ENCODE measurements at regions not wholly inside any gene's neighbourhood (a gene's known extent, or its start where the extent isn't known, plus 50 kb on each side); places are given as distances from the start of the nearest gene placed in this dataset.

DNA sequence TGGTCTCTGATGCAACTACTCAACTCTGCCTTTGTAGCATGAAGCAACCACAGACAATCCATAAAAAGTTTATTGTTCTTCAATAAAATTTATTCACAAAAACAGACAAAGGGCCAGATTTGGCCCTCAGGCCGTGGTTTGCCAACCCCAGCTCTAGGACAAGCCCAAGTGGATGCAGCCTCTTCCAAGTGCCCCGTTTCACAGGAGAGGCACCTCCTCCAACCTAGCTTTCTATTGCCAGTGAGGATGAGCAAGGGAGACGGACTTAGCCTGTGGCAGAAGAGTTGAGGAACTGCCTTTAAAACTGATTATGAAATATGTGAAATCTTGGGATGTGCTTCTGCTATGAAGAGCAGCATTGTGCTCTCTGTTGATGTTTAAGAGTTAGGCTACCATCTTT, 105.4 kb downstream of the PSMG1 start:
- H3K4me1 ChIP-seq, result peaks cover 0 to 51% (median 19%) of the 10 kb centered on the region in 6 donors
- no peaks in the 10 kb centered on the region for H3K36me3 ChIP-seq
- TF ChIP-seq, protein P1, sequence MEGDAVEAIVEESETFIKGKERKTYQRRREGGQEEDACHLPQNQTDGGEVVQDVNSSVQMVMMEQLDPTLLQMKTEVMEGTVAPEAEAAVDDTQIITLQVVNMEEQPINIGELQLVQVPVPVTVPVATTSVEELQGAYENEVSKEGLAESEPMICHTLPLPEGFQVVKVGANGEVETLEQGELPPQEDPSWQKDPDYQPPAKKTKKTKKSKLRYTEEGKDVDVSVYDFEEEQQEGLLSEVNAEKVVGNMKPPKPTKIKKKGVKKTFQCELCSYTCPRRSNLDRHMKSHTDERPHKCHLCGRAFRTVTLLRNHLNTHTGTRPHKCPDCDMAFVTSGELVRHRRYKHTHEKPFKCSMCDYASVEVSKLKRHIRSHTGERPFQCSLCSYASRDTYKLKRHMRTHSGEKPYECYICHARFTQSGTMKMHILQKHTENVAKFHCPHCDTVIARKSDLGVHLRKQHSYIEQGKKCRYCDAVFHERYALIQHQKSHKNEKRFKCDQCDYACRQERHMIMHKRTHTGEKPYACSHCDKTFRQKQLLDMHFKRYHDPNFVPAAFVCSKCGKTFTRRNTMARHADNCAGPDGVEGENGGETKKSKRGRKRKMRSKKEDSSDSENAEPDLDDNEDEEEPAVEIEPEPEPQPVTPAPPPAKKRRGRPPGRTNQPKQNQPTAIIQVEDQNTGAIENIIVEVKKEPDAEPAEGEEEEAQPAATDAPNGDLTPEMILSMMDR (IDR thresholded peaks at IDR 0.05 in 8 of 11, conservative IDR thresholded peaks at IDR 0.05 in 3 of 11), result no peak
- no peak for TF ChIP-seq POLR2AphosphoS5 (IDR thresholded peaks at IDR 0.05)
- DNase-seq, result no peak
- WGBS, 5 donors, result 57 to 86% (median 64%) methylated on average over 3 of the region's 3 CpGs
- intact Hi-C loops (cut with DNase I; ENCODE audit: low total_unique reads), result no loop called here
- H3K9me3 ChIP-seq, result peaks cover 0 to 15% (median 13%) of the 10 kb centered on the region in 8 donors
- no peak overlapping the region for H3K4me3 ChIP-seq
- no peaks in the 10 kb centered on the region for H3K27me3 ChIP-seq (replicated peaks in 1 of 7)
- H3K27ac ChIP-seq, result peak overlapping the region in 3 of 8 donors; percentile 81 to 90 (median 84)

GRCh38 chr21:39074508-39074907, 108.7 kb downstream of the PSMG1 start:
- peaks cover 0 to 19% (median 8%) of the 10 kb centered on the region in 6 donors for H3K4me1 ChIP-seq
- no peaks in the 10 kb centered on the region for H3K27me3 ChIP-seq (replicated peaks in 1 of 7)
- no peak for DNase-seq
- TF ChIP-seq, protein P1 (IDR thresholded peaks at IDR 0.05 in 8 of 11, conservative IDR thresholded peaks at IDR 0.05 in 3 of 11), result no peak
- TF ChIP-seq POLR2A (IDR thresholded peaks at IDR 0.05) (no peak), POLR2AphosphoS5 (IDR thresholded peaks at IDR 0.05) (no peak)
- no peak overlapping the region for H3K4me3 ChIP-seq
- H3K9me3 ChIP-seq, result peaks cover 0 to 15% (median 13%) of the 10 kb centered on the region in 8 donors
- intact Hi-C loops (cut with DNase I; ENCODE audit: low total_unique reads), result no loop called here
- H3K27ac ChIP-seq, result no peak overlapping the region
- no peaks in the 10 kb centered on the region for H3K36me3 ChIP-seq

GRCh38 chr21:39073717-39074116, 109.5 kb downstream of the PSMG1 start:
- H3K27ac ChIP-seq, result no peak overlapping the region
- TF ChIP-seq POLR2A (IDR thresholded peaks at IDR 0.05) (no peak), POLR2AphosphoS5 (IDR thresholded peaks at IDR 0.05) (no peak)
- TF ChIP-seq, protein P1 (IDR thresholded peaks at IDR 0.05 in 8 of 11, conservative IDR thresholded peaks at IDR 0.05 in 3 of 11), result no peak

DNA sequence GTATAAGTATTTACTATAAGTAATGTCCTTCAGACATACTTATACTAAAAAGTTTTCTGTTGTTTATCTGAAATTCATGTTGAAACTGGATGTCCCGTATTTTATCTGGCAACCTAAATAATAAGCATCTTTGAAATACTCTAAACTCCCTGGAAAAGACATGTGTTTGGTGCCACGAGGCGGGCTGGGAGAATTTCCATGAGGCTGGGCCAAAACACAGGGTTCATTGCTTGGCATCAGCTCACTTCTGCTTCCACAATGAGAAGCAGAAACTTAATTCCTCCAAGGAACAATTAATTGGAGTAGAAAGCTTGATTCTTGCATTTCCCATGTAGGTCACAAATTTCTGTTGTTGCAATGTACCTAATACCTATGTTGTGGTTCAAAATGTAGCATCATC, 110.2 kb downstream of the PSMG1 start:
- no peak for DNase-seq
- intact Hi-C loops (cut with DNase I; ENCODE audit: low total_unique reads), result no loop called here
- peaks cover 0 to 9% (median 3%) of the 10 kb centered on the region in 6 donors for H3K4me1 ChIP-seq
- no peak overlapping the region for H3K4me3 ChIP-seq
- 78 to 94% (median 85%) methylated on average over 3 of the region's 3 CpGs for WGBS, 5 donors
- peak overlapping the region in 1 of 8 donors; percentile 9 for H3K27ac ChIP-seq
- H3K36me3 ChIP-seq, result no peaks in the 10 kb centered on the region
- H3K27me3 ChIP-seq (replicated peaks in 1 of 7), result no peaks in the 10 kb centered on the region
- TF ChIP-seq POLR2A (IDR thresholded peaks at IDR 0.05) (no peak), POLR2AphosphoS5 (IDR thresholded peaks at IDR 0.05) (no peak)
- TF ChIP-seq, protein P1 (IDR thresholded peaks at IDR 0.05 in 8 of 11, conservative IDR thresholded peaks at IDR 0.05 in 3 of 11), result no peak
- peaks cover 0 to 16% (median 13%) of the 10 kb centered on the region in 8 donors for H3K9me3 ChIP-seq

More at GRCh38 chr21:39073717-39074116, 109.5 kb downstream of the PSMG1 start:
- Histone ChIP-seq H3K27me3 (replicated peaks in 1 of 7) (no peaks in the 10 kb centered on the region), H3K36me3 (no peaks in the 10 kb centered on the region), H3K4me3 (no peak overlapping the region), H3K9me3 (peaks cover 0 to 16% (median 13%) of the 10 kb centered on the region in 8 donors), H3K4me1 (peaks cover 0 to 12% (median 3%) of the 10 kb centered on the region in 6 donors)
- intact Hi-C loops (cut with DNase I; ENCODE audit: low total_unique reads), result no loop called here
- DNase-seq, result no peak
- WGBS, 5 donors, result 76 to 87% (median 84%) methylated on average over 4 of the region's 4 CpGs
